BE2C (cell line): ENCODE measurements at regions not wholly inside any gene's neighbourhood (a gene's known extent, or its start where the extent isn't known, plus 50 kb on each side); places are given as distances from the start of the nearest gene placed in this dataset.

ENCODE experiments used
- DNase-seq: peaks from one replicate; pipeline ENCODE4 v3.0.0-alpha.2; 2020
- H3K27me3 ChIP-seq: fragments of 250-450 bp; sonication (Bioruptor Pico); 2 replicates; pipeline ENCODE4 v1.5.1; 2020; ENCODE audit warnings: mild to moderate bottlenecking
- H3K36me3 ChIP-seq: fragments of 250-450 bp; sonication (Bioruptor Pico); 2 replicates; pipeline ENCODE4 v1.5.1; 2020; ENCODE audit warnings: mild to moderate bottlenecking
- H3K4me1 ChIP-seq: fragments of 250-450 bp; sonication (Bioruptor Pico); 2 replicates; pipeline ENCODE4 v1.5.1; 2020
- H3K4me3 ChIP-seq: 2 replicates; pipeline ENCODE4 v1.5.1; 2011; ENCODE audit warnings: low read depth, low read length
- H3K9me3 ChIP-seq: fragments of 250-450 bp; sonication (Bioruptor Pico); 2 replicates; pipeline ENCODE4 v1.5.1; 2020
- TF ChIP-seq, protein P1 (sequence below): IDR thresholded peaks from 2 replicates; pipeline ENCODE4 v1.5.1; 2012; ENCODE audit warnings: mild to moderate bottlenecking, low read depth, low read length

DNA sequence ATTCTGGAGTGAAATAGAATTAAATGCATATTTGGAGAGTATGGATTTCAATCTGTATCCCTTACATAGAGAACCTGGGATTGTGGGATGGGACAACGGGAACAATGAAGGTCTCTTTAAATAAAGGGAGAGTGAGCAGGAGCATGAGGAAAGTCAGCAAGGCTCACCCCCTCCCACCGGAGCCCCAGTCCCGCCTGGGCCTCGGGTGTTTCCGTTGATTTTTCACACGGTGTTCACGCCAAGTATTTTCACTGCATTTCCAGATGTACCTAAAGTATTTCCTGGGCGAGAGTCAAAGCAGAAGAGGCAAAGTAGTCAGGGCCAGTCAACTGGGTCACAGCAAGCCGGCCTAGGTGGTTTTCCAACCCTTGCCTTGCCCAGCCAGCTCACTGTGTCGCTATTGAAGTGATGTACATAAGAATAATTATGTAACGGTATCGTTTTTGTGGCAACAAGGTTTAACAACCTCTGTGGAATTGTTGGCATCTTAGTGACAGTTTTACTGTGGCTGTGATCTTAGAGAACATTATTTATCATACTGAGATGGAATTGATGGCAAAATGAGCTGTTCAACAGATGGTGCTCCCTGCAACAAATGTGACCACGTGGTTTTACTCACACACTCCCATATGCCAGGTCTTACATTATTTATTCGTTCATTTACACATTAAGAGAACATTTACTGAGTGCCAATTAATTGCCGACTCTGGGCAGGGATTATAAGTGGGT is 177.3 kb downstream of the ADAMTS15 start:
- DNase-seq = no peak
- H3K27me3 ChIP-seq = peaks cover 15% of the 10 kb centered on the region; the same call in 1 of the 2 replicates
- no peaks in the 10 kb centered on the region for H3K9me3 ChIP-seq
- no peaks in the 10 kb centered on the region for H3K4me1 ChIP-seq
- TF ChIP-seq, protein P1, sequence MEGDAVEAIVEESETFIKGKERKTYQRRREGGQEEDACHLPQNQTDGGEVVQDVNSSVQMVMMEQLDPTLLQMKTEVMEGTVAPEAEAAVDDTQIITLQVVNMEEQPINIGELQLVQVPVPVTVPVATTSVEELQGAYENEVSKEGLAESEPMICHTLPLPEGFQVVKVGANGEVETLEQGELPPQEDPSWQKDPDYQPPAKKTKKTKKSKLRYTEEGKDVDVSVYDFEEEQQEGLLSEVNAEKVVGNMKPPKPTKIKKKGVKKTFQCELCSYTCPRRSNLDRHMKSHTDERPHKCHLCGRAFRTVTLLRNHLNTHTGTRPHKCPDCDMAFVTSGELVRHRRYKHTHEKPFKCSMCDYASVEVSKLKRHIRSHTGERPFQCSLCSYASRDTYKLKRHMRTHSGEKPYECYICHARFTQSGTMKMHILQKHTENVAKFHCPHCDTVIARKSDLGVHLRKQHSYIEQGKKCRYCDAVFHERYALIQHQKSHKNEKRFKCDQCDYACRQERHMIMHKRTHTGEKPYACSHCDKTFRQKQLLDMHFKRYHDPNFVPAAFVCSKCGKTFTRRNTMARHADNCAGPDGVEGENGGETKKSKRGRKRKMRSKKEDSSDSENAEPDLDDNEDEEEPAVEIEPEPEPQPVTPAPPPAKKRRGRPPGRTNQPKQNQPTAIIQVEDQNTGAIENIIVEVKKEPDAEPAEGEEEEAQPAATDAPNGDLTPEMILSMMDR = no peak
- H3K4me3 ChIP-seq = no peak overlapping the region
- no peaks in the 10 kb centered on the region for H3K36me3 ChIP-seq

DNA sequence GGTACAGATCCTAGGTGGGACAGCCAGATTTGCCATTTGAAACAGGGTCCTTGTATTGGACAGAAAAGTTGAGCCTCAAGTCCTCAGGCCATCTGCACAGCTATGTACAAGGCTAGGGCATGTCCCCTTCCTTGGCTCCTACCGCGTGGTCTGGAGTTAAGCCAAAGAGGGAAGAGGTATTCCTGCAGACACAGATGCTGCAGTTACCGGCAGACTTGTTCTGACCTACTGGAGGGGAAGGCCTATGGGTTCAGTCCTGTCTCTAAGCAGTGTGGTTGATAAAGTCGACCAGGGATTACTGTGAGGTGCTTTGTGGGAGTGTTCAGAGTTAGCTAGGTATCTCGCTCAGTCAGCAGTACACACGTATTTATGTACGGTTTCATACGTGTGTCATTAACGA is 180.6 kb downstream of the ADAMTS15 start:
- no peaks in the 10 kb centered on the region for H3K36me3 ChIP-seq
- no peaks in the 10 kb centered on the region for H3K4me1 ChIP-seq
- H3K9me3 ChIP-seq = no peaks in the 10 kb centered on the region
- TF ChIP-seq, protein P1 = no peak
- DNase-seq = no peak
- no peak overlapping the region for H3K4me3 ChIP-seq
- H3K27me3 ChIP-seq = no peaks in the 10 kb centered on the region

DNA sequence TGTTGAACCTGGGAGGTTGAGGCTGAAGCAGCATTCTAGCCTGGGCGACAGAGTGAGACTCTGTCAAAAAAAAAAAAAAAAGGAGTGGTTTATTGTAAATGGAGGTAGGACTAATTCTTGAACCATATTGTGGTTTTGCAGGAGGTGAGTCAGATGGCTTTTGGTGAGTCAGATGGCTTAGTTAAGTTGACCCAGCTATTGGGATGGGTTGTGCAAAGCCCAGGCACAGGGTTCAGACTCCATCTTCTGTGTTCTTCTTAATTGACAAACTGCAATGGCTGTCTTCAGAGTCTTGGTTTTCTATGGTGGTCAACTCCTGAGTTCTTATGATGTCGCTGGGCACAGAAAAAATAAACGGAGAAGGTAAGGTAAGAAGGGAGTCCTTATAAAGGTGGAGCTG is 182.7 kb downstream of the ADAMTS15 start:
- Histone ChIP-seq H3K4me1 (no peaks in the 10 kb centered on the region), H3K4me3 (no peak overlapping the region), H3K36me3 (no peaks in the 10 kb centered on the region), H3K9me3 (no peaks in the 10 kb centered on the region), H3K27me3 (no peaks in the 10 kb centered on the region)
- no peak for DNase-seq
- TF ChIP-seq, protein P1 = no peak

DNA sequence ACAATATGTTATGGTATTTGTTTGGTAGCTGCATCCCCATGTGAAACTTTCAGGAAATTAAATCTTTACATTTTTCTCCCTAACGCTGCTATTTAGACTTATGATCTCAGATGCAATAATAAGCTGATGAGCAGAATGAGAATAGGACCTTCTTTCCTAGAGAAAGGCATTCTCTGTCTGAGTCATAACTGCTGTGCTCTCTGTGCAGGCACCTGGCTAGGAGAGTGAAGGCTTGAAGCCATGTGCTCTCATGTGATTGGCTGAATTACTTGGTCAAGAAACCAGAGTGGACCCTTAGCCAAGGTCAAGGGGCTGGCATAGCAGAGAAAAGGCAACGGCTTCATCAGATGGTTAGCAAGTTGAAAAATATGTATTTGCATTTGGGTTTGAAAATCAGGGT is 185.0 kb downstream of the ADAMTS15 start:
- no peak overlapping the region for H3K4me3 ChIP-seq
- no peaks in the 10 kb centered on the region for H3K27me3 ChIP-seq
- DNase-seq = no peak
- H3K9me3 ChIP-seq = no peaks in the 10 kb centered on the region
- H3K36me3 ChIP-seq = no peaks in the 10 kb centered on the region
- TF ChIP-seq, protein P1 = no peak
- H3K4me1 ChIP-seq = no peaks in the 10 kb centered on the region

DNA sequence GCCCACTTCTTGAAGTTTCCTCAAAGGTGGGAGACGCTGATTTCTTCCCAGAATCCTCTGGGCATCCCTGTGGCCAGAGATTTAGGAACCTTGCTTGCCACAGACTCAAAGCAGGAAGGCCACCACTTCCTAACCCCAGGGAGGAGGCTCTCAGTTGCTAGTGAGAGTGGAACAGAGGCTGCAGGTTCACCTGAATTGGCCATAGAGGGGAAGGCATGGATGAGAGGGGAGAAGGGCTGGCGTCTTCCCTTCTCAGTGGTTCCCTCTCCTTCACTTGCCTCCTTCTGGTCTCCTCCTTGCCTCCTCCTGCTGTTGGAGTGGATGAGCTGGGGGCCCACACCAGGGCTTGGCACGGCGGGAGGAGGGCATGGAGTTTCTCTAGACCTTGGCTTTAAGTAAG is 185.7 kb downstream of the ADAMTS15 start:
- Histone ChIP-seq H3K27me3 (no peaks in the 10 kb centered on the region), H3K36me3 (no peaks in the 10 kb centered on the region), H3K4me1 (no peaks in the 10 kb centered on the region), H3K4me3 (no peak overlapping the region), H3K9me3 (no peaks in the 10 kb centered on the region)
- DNase-seq = no peak
- TF ChIP-seq, protein P1 = no peak

DNA sequence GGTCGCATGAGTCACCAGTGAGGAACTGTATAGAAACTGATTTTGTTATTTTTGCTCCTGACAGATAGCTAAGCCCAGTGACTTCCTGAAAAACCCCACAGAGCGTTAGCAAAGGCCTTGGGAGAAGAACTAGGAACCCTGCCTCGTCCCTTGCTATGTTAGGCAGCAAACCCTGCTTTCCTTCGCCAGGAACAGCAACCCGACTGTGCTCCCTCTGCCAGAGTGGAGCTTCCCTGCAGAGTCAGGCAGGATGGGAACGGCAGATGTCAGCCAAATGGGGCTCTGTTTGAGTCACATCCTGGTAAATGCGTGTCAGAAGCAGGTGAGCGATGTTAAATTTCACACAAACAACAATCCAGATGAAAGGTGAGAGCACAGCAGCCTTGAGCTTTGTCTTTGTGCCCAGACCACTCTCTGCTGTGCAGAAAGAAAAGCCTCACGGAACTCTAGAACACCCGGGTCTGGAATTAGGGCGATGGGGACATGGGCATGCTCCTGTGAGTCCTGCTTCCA is 186.6 kb downstream of the ADAMTS15 start:
- H3K4me1 ChIP-seq = no peaks in the 10 kb centered on the region
- H3K36me3 ChIP-seq = no peaks in the 10 kb centered on the region
- TF ChIP-seq, protein P1 = no peak

More for the DNA sequence above, 186.6 kb downstream of the ADAMTS15 start:
- Histone ChIP-seq H3K27me3 (no peaks in the 10 kb centered on the region), H3K9me3 (no peaks in the 10 kb centered on the region), H3K4me3 (no peak overlapping the region)
- no peak for DNase-seq
